B cell (primary cell): ENCODE measurements at regions not wholly inside any gene's neighbourhood (a gene's known extent, or its start where the extent isn't known, plus 50 kb on each side); places are given as distances from the start of the nearest gene placed in this dataset.

Source experiments
- ATAC-seq: fragments of 200-7000 bp; cut with Tn5 transposase; one replicate; pipeline ENCODE4 v1.10.0; 2021; ENCODE audit warnings: low read depth, mild to moderate bottlenecking, moderate number of reproducible peaks, moderate library complexity
- CTCF ChIA-PET: fragments of 350-600 bp; sonication (Branson Sonifier 250); formaldehyde crosslinking; loops from one replicate; lab custom pipeline; 2021; ENCODE audit warnings: antibody characterized with exemption, inconsistent platforms; lab: Charles Lee
- POLR2A ChIA-PET: fragments of 350-600 bp; sonication (Branson Sonifier 250); formaldehyde crosslinking; loops from one replicate; lab custom pipeline; 2021; ENCODE audit warnings: antibody characterized with exemption; lab: Charles Lee
- DNase-seq: peaks from one replicate; pipeline ENCODE4 v3.0.0; 2013
- H2AFZ ChIP-seq: 2 replicates; pipeline ENCODE4 v1.6.1; 2012; ENCODE audit warnings: mild to moderate bottlenecking, low read depth, low read length; ENCODE audit not compliant: insufficient read depth, poor library complexity, severe bottlenecking
- H3K27ac ChIP-seq, 2 donors: 1 replicate in 1 of 2; 2 replicates in 1 of 2; pipeline ENCODE4 v1.5.1; 2012 to 2013; ENCODE audit warnings: low read length in 2 of 2, mild to moderate bottlenecking in 2 of 2, moderate library complexity in 1 of 2
- H3K27me3 ChIP-seq, 4 experiments: fragments of 200-600 bp in 1 of 4; sonication (generic) in 1 of 4; replicated peaks in 1 of 4; 1 replicate in 2 of 4; 2 replicates in 2 of 4; pipeline versions ENCODE4 v1.6.1 to v1.7.0; 2013 to 2016; ENCODE audit warnings: low read length in 3 of 4, mild to moderate bottlenecking in 2 of 4, mixed read lengths in 1 of 4, moderate library complexity in 1 of 4; ENCODE audit not compliant: insufficient read depth in 4 of 4, control insufficient read depth in 3 of 4; ENCODE audit errors: control extremely low read depth in 1 of 4
- H3K36me3 ChIP-seq, 2 experiments: replicated peaks in 1 of 2; 1 replicate in 1 of 2; 2 replicates in 1 of 2; pipeline versions ENCODE4 v1.6.1 to v1.7.1; 2013; ENCODE audit warnings: low read length in 1 of 2; ENCODE audit not compliant: insufficient read depth in 2 of 2, control insufficient read depth in 1 of 2; ENCODE audit errors: control extremely low read depth in 1 of 2, extremely low read depth in 1 of 2
- H3K4me1 ChIP-seq, 2 donors: fragments of 200-600 bp in 1 of 2; sonication (generic) in 1 of 2; 1 replicate in 1 of 2; 2 replicates in 1 of 2; pipeline versions ENCODE4 v1.5.1 to v1.6.1; 2013 to 2017; ENCODE audit warnings: low read length in 2 of 2; ENCODE audit not compliant: control insufficient read depth in 2 of 2, insufficient read depth in 2 of 2
- H3K4me2 ChIP-seq: replicated peaks from 2 replicates; pipeline ENCODE3; 2012; ENCODE audit warnings: mild to moderate bottlenecking, low read depth, low read length; ENCODE audit not compliant: poor library complexity, severe bottlenecking
- H3K4me3 ChIP-seq, 5 experiments: fragments of 200-600 bp in 1 of 5; sonication (generic) in 1 of 5; 1 replicate in 3 of 5; 2 replicates in 2 of 5; pipeline versions ENCODE4 v1.5.1 to v1.7.0; 2011 to 2016; ENCODE audit warnings: low read length in 4 of 5, mild to moderate bottlenecking in 4 of 5, low read depth in 2 of 5, control low read depth in 1 of 5, moderate library complexity in 1 of 5; ENCODE audit not compliant: insufficient read depth in 1 of 5; ENCODE audit errors: control extremely low read depth in 1 of 5, extremely low read depth in 1 of 5
- H3K79me2 ChIP-seq: fragments of 200-600 bp; sonication (generic); one replicate; pipeline ENCODE4 v1.6.0; 2016; ENCODE audit warnings: low read length; ENCODE audit not compliant: control insufficient read depth, insufficient read depth
- H3K9ac ChIP-seq: fragments of 200-600 bp; sonication (generic); 2 replicates; pipeline ENCODE4 v1.6.1; 2017; ENCODE audit warnings: mild to moderate bottlenecking, low read length, moderate library complexity
- H3K9me3 ChIP-seq, 3 donors: one replicate each; pipeline versions ENCODE4 v1.6.1 to v1.7.1; 2013; ENCODE audit warnings: low read length in 2 of 3; ENCODE audit not compliant: control insufficient read depth in 2 of 3, insufficient read depth in 1 of 3; ENCODE audit errors: control extremely low read depth in 1 of 3
- H4K20me1 ChIP-seq: 2 replicates; pipeline ENCODE4 v1.6.0; 2012; ENCODE audit warnings: mild to moderate bottlenecking, low read length; ENCODE audit not compliant: insufficient read depth, control insufficient read depth, poor library complexity, severe bottlenecking
- H3K27ac Mint-ChIP-seq: one replicate; pipeline ENCODE4 v1.8.0; 2021; ENCODE audit warnings: mixed read lengths
- H3K27me3 Mint-ChIP-seq: one replicate; pipeline ENCODE4 v1.8.0; 2021; ENCODE audit warnings: mixed read lengths
- H3K4me1 Mint-ChIP-seq: one replicate; pipeline ENCODE4 v1.8.0; 2021; ENCODE audit warnings: mixed read lengths
- H3K4me3 Mint-ChIP-seq: one replicate; pipeline ENCODE4 v1.8.0; 2021; ENCODE audit warnings: mixed read lengths
- H3K9me3 Mint-ChIP-seq: one replicate; pipeline ENCODE4 v1.8.0; 2022; ENCODE audit warnings: mixed read lengths; ENCODE audit not compliant: insufficient read depth
- CTCF ChIP-seq: fragments of 200-600 bp; IDR thresholded peaks from one replicate; pipeline ENCODE4 v1.8.0; 2022; ENCODE audit warnings: antibody characterized with exemption, mild to moderate bottlenecking
- EZH2 ChIP-seq: IDR thresholded peaks from 2 replicates; pipeline ENCODE4 v1.6.1; 2012; ENCODE audit warnings: borderline replicate concordance, low read depth, mild to moderate bottlenecking, moderate library complexity, low read length; ENCODE audit not compliant: insufficient read depth, poor library complexity, severe bottlenecking
- WGBS: methylation state at CpG from one replicate; pipeline ENCODE4 v1.1.5; 2013; ENCODE audit warnings: missing lambda C conversion rate; ENCODE audit not compliant: insufficient coverage; 5-methylcytosine and 5-hydroxymethylcytosine counted together
- intact Hi-C: fragments of 100-400 bp; cut with micrococcal nuclease; formaldehyde crosslinking; loops from one replicate; pipeline ENCODE4 v1.10.0; 2022

- H4K20me1 ChIP-seq, result no peaks in the 10 kb centered on the region
- H3K27ac Mint-ChIP-seq, result no peak overlapping the region
- no peak for ATAC-seq
- no peaks in the 10 kb centered on the region for H3K27me3 ChIP-seq
- H3K4me2 ChIP-seq, result no peak overlapping the region
- intact Hi-C loops, result no loop called here
- 67% methylated on average over 1 of the region's 2 CpGs for WGBS
- peaks cover 1% of the 10 kb centered on the region for H3K9me3 Mint-ChIP-seq
- peaks cover 5% of the 10 kb centered on the region for H3K4me1 Mint-ChIP-seq
- ChIA-PET POLR2A (no interaction called here), CTCF (no interaction called here)
- no peaks in the 10 kb centered on the region for H3K36me3 ChIP-seq
- H3K4me3 ChIP-seq, result no peak overlapping the region
- peaks cover 0 to 2% of the 10 kb centered on the region in 2 donors for H3K4me1 ChIP-seq
- no peak for TF ChIP-seq CTCF
- TF ChIP-seq EZH2, result no peak
- H3K9ac ChIP-seq, result no peak overlapping the region
- no peak overlapping the region for H2AFZ ChIP-seq
- no peaks in the 10 kb centered on the region for H3K9me3 ChIP-seq
- H3K79me2 ChIP-seq, result peaks cover 26% of the 10 kb centered on the region
- H3K4me3 Mint-ChIP-seq, result no peak overlapping the region
- no peak for DNase-seq
- H3K27me3 Mint-ChIP-seq, result no peaks in the 10 kb centered on the region
- no peak overlapping the region for H3K27ac ChIP-seq
These were observed 272.0 kb downstream of the PTPRC start for GRCh38 chr1:198910816-198911215.

DNA sequence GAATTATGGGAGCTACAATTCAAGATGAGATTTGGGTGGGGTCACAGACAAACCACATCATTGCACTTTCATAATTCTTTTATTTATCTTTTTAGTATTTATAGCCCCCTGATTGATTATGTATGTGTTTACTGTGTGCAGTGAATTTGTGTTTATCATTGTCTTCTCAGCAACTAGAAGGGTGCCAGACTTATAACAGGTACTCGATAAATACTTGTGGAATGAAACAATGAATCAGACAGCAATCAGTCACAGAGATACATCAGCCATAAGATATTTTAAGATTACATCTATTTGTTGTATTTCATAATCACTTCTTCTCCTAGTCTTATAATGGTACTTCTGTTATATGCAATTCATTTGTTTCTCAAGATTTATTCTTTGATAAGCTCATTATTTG lies 273.2 kb downstream of the PTPRC start:
- no peak overlapping the region for H3K4me3 Mint-ChIP-seq
- intact Hi-C loops, result no loop called here
- no peak for TF ChIP-seq CTCF
- TF ChIP-seq EZH2, result no peak
- Histone ChIP-seq H2AFZ (no peak overlapping the region), H3K9ac (no peak overlapping the region), H4K20me1 (no peaks in the 10 kb centered on the region), H3K79me2 (peaks cover 28% of the 10 kb centered on the region), H3K4me3 (no peak overlapping the region), H3K27ac (no peak overlapping the region), H3K27me3 (no peaks in the 10 kb centered on the region), H3K4me2 (no peak overlapping the region), H3K36me3 (no peaks in the 10 kb centered on the region), H3K4me1 (peaks cover 0 to 4% of the 10 kb centered on the region in 2 donors), H3K9me3 (no peaks in the 10 kb centered on the region)
- H3K27me3 Mint-ChIP-seq, result no peaks in the 10 kb centered on the region
- ATAC-seq (no peak), DNase-seq (no peak)
- CTCF ChIA-PET, result no interaction called here
- no CpG with 5 or more reads among the region's 1 CpG for WGBS
- H3K9me3 Mint-ChIP-seq, result peaks cover 1% of the 10 kb centered on the region
- H3K4me1 Mint-ChIP-seq, result peaks cover 11% of the 10 kb centered on the region
- POLR2A ChIA-PET, result no interaction called here
- no peak overlapping the region for H3K27ac Mint-ChIP-seq
